Liver (tissue), 8 donors: ENCODE measurements at regions not wholly inside any gene's neighbourhood (a gene's known extent, or its start where the extent isn't known, plus 50 kb on each side); places are given as distances from the start of the nearest gene placed in this dataset.

ENCODE experiments used
- DNase-seq: peaks from one replicate; pipeline ENCODE4 v3.0.0-alpha.2; 2017; ENCODE audit warnings: low spot score
- H3K27ac ChIP-seq, 2 donors: one replicate each; pipeline ENCODE4 v1.7.0; 2013; ENCODE audit warnings: inconsistent platforms in 2 of 2, low read length in 2 of 2, control low read depth in 1 of 2, low read depth in 1 of 2, mild to moderate bottlenecking in 1 of 2
- H3K27me3 ChIP-seq, 4 donors: one replicate each; pipeline versions ENCODE4 v1.6.1 to v1.7.0; 2013; ENCODE audit warnings: low read length in 3 of 4, inconsistent platforms in 1 of 4, mild to moderate bottlenecking in 1 of 4, moderate library complexity in 1 of 4; ENCODE audit not compliant: control insufficient read depth in 4 of 4, insufficient read depth in 4 of 4
- H3K36me3 ChIP-seq, 4 donors: one replicate each; pipeline versions ENCODE4 v1.6.1 to v1.7.0; 2013; ENCODE audit warnings: low read length in 3 of 4, mild to moderate bottlenecking in 3 of 4, low read depth in 1 of 4, moderate library complexity in 1 of 4; ENCODE audit not compliant: control insufficient read depth in 4 of 4, insufficient read depth in 3 of 4
- H3K4me1 ChIP-seq, 4 donors: one replicate each; pipeline versions ENCODE4 v1.6.1 to v1.7.0; 2013; ENCODE audit warnings: low read length in 3 of 4, mild to moderate bottlenecking in 3 of 4, moderate library complexity in 1 of 4; ENCODE audit not compliant: control insufficient read depth in 4 of 4, insufficient read depth in 4 of 4
- H3K4me3 ChIP-seq, 3 donors: one replicate each; pipeline versions ENCODE4 v1.6.1 to v1.7.0; 2013; ENCODE audit warnings: low read length in 3 of 3, control low read depth in 1 of 3, low read depth in 1 of 3, mild to moderate bottlenecking in 1 of 3
- H3K9ac ChIP-seq, 2 donors: one replicate each; pipeline ENCODE4 v1.7.0; 2013; ENCODE audit warnings: low read length in 2 of 2, mild to moderate bottlenecking in 2 of 2, moderate library complexity in 2 of 2, control low read depth in 1 of 2, low read depth in 1 of 2
- H3K9me3 ChIP-seq, 4 donors: one replicate each; pipeline versions ENCODE4 v1.6.1 to v1.7.0; 2013; ENCODE audit warnings: low read length in 3 of 4; ENCODE audit not compliant: control insufficient read depth in 4 of 4
- ATF3 ChIP-seq: IDR thresholded peaks from 2 replicates; pipeline ENCODE4 v1.6.1; 2016; ENCODE audit warnings: antibody characterized with exemption
- CTCF ChIP-seq: fragments of 150-350 bp; IDR thresholded peaks from 2 replicates; pipeline ENCODE4 v1.5.1; 2017; ENCODE audit warnings: improper control_type of control experiment, low read depth, low read length; ENCODE audit not compliant: missing input control
- EGR1 ChIP-seq, 2 donors: IDR thresholded peaks; 2 replicates each; pipeline ENCODE4 v1.6.1; 2016 to 2018; ENCODE audit warnings: antibody characterized with exemption in 2 of 2, low read depth in 2 of 2
- FOXA1 ChIP-seq: IDR thresholded peaks from 2 replicates; pipeline ENCODE4 v1.6.1; 2016; ENCODE audit warnings: antibody characterized with exemption
- HNF4A ChIP-seq, 2 donors: conservative IDR thresholded peaks; 2 replicates each; pipeline ENCODE4 v1.6.1; 2016; ENCODE audit warnings: antibody characterized with exemption in 2 of 2, mild to moderate bottlenecking in 2 of 2
- HNF4G ChIP-seq: IDR thresholded peaks from 2 replicates; pipeline ENCODE4 v1.6.1; 2016; ENCODE audit warnings: antibody characterized with exemption
- JUND ChIP-seq, 2 donors: IDR thresholded peaks; 2 replicates each; pipeline ENCODE4 v1.6.1; 2016; ENCODE audit warnings: antibody characterized with exemption in 2 of 2
- MAX ChIP-seq: IDR thresholded peaks from 2 replicates; pipeline ENCODE4 v1.6.1; 2016; ENCODE audit warnings: antibody characterized with exemption
- NR2F2 ChIP-seq: IDR thresholded peaks from 2 replicates; pipeline ENCODE4 v1.6.1; 2016; ENCODE audit warnings: antibody characterized with exemption
- RAD21 ChIP-seq, 2 donors: IDR thresholded peaks; 2 replicates each; pipeline ENCODE4 v1.6.1; 2016; ENCODE audit warnings: antibody characterized with exemption in 2 of 2, mild to moderate bottlenecking in 2 of 2
- REST ChIP-seq: IDR thresholded peaks from 2 replicates; pipeline ENCODE4 v1.6.1; 2016; ENCODE audit warnings: antibody characterized with exemption, mild to moderate bottlenecking
- RXRA ChIP-seq, 2 donors: IDR thresholded peaks; 2 replicates each; pipeline ENCODE4 v1.6.1; 2017 to 2018; ENCODE audit warnings: antibody characterized with exemption in 2 of 2, mild to moderate bottlenecking in 1 of 2
- SP1 ChIP-seq: IDR thresholded peaks from 2 replicates; pipeline ENCODE4 v1.6.1; 2018; ENCODE audit warnings: antibody characterized with exemption, mild to moderate bottlenecking
- YY1 ChIP-seq: IDR thresholded peaks from 2 replicates; pipeline ENCODE4 v1.6.1; 2016; ENCODE audit warnings: antibody characterized with exemption, mild to moderate bottlenecking
- WGBS: extraction: QIAGEN DNeasy Blood & Tissue Kit; methylation state at CpG from one replicate; pipeline ENCODE4 v1.1.7; 2013; 5-methylcytosine and 5-hydroxymethylcytosine counted together
- donor health status: healthy.
- donor health status: healthy.
- donor health status: healthy.
- donor health status: healthy.
- donor health status: healthy.

- no peak overlapping the region for H3K9ac ChIP-seq
- no peak for DNase-seq
- WGBS = 46% methylated on average over 1 of the region's 1 CpG
- H3K4me3 ChIP-seq = no peak overlapping the region
- no peak overlapping the region for H3K27ac ChIP-seq
- TF ChIP-seq EGR1 (IDR thresholded peaks at IDR 0.05; ENCODE audit: low read depth in 2 of 2) (no peak), ATF3 (no peak), NR2F2 (no peak), HNF4A (conservative IDR thresholded peaks at IDR 0.05) (no peak)
- peaks cover 0 to 6% (median 0%) of the 10 kb centered on the region in 4 donors for H3K27me3 ChIP-seq
- no peaks in the 10 kb centered on the region for H3K36me3 ChIP-seq
- no peaks in the 10 kb centered on the region for H3K4me1 ChIP-seq
- no peaks in the 10 kb centered on the region for H3K9me3 ChIP-seq
These were observed 307.9 kb downstream of the PDGFC start for GRCh38 chr4:156663663-156664062.

- Histone ChIP-seq H3K4me3 (no peak overlapping the region), H3K4me1 (no peaks in the 10 kb centered on the region), H3K9ac (no peak overlapping the region), H3K27me3 (peaks cover 0 to 6% (median 0%) of the 10 kb centered on the region in 4 donors), H3K36me3 (no peaks in the 10 kb centered on the region), H3K27ac (no peak overlapping the region), H3K9me3 (no peaks in the 10 kb centered on the region)
- WGBS = 86% methylated on average over 1 of the region's 1 CpG
- DNase-seq = no peak
- TF ChIP-seq EGR1 (IDR thresholded peaks at IDR 0.05; ENCODE audit: low read depth in 2 of 2) = no peak
- TF ChIP-seq REST = no peak
- no peak for TF ChIP-seq JUND (IDR thresholded peaks at IDR 0.05)
- no peak for TF ChIP-seq FOXA1
- TF ChIP-seq HNF4G = no peak
- no peak for TF ChIP-seq NR2F2
- TF ChIP-seq MAX = no peak
- no peak for TF ChIP-seq CTCF
- TF ChIP-seq SP1 = no peak
- TF ChIP-seq RAD21 (IDR thresholded peaks at IDR 0.05) = no peak
These were observed 308.7 kb downstream of the PDGFC start for GRCh38 chr4:156662921-156663320.

GRCh38 chr4:156661555-156661954, 310.0 kb downstream of the PDGFC start:
- H3K27me3 ChIP-seq = peaks cover 0 to 6% (median 0%) of the 10 kb centered on the region in 4 donors
- 91% methylated on average over 1 of the region's 1 CpG for WGBS
- no peak for TF ChIP-seq RXRA (IDR thresholded peaks at IDR 0.05)
- TF ChIP-seq RAD21 (IDR thresholded peaks at IDR 0.05) = no peak
- no peak for TF ChIP-seq YY1
- no peak for TF ChIP-seq ATF3
- no peak for DNase-seq
- H3K4me3 ChIP-seq = no peak overlapping the region
- H3K36me3 ChIP-seq = no peaks in the 10 kb centered on the region
- H3K9ac ChIP-seq = no peak overlapping the region
- H3K4me1 ChIP-seq = no peaks in the 10 kb centered on the region
- no peaks in the 10 kb centered on the region for H3K9me3 ChIP-seq
- no peak overlapping the region for H3K27ac ChIP-seq
